Esophagus muscularis mucosa (tissue), 4 donors: ENCODE measurements at regions not wholly inside any gene's neighbourhood (a gene's known extent, or its start where the extent isn't known, plus 50 kb on each side); places are given as distances from the start of the nearest gene placed in this dataset.

Source experiments
- CTCF ChIP-seq, 3 experiments: fragments of 200-600 bp in 2 of 3; fragments of 450-650 bp in 1 of 3; sonication (generic) in 2 of 3; IDR thresholded peaks; one replicate each; pipeline ENCODE4 v1.5.1; 2017 to 2019; ENCODE audit warnings: antibody characterized with exemption in 3 of 3, mild to moderate bottlenecking in 2 of 3, moderate library complexity in 1 of 3
- EP300 ChIP-seq: sonication (generic); formaldehyde crosslinking; IDR thresholded peaks from one replicate; pipeline ENCODE4 v1.6.1; 2017; ENCODE audit warnings: antibody characterized with exemption
- POLR2A ChIP-seq: fragments of 450-650 bp; IDR thresholded peaks from one replicate; pipeline ENCODE4 v1.6.1; 2017; ENCODE audit warnings: antibody characterized with exemption, moderate library complexity, mild to moderate bottlenecking, low read depth

- TF ChIP-seq EP300 (no peak), CTCF (IDR thresholded peaks at IDR 0.05) (no peak), POLR2A (no peak)
Observed at GRCh38 chr2:220626603-220627002, 945.5 kb downstream of the EPHA4 start.
